ENCODE measurements at regions not wholly inside any gene's neighbourhood (a gene's known extent, or its start where the extent isn't known, plus 50 kb on each side); places are given as distances from the start of the nearest gene placed in this dataset.

DNA sequence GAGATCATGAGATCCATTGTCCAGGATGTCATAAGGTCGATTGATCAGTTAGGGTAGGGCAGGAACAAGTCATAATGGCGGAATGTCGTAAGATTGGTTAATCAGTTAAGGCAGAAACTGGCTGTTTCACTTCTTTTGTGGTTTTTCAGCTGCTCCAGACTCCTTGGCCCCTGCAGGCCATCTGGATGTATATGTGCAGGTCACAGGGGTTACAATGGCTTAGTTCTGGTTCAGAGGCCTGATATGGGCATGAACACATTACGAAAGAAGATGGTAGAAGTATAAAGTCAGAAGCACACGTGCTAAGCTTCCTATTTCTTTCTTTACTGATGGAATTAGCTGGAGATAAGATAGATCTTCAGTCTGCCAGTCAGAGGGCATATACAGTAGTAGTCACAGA is 315.4 kb upstream of the LRRC3B start:
- TF ChIP-seq, protein P1, sequence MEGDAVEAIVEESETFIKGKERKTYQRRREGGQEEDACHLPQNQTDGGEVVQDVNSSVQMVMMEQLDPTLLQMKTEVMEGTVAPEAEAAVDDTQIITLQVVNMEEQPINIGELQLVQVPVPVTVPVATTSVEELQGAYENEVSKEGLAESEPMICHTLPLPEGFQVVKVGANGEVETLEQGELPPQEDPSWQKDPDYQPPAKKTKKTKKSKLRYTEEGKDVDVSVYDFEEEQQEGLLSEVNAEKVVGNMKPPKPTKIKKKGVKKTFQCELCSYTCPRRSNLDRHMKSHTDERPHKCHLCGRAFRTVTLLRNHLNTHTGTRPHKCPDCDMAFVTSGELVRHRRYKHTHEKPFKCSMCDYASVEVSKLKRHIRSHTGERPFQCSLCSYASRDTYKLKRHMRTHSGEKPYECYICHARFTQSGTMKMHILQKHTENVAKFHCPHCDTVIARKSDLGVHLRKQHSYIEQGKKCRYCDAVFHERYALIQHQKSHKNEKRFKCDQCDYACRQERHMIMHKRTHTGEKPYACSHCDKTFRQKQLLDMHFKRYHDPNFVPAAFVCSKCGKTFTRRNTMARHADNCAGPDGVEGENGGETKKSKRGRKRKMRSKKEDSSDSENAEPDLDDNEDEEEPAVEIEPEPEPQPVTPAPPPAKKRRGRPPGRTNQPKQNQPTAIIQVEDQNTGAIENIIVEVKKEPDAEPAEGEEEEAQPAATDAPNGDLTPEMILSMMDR (conservative IDR thresholded peaks at IDR 0.05), result no peak
- no peak for TF ChIP-seq ZFX (IDR thresholded peaks at IDR 0.05)
